ENCODE measurements at regions not wholly inside any gene's neighbourhood (a gene's known extent, or its start where the extent isn't known, plus 50 kb on each side); places are given as distances from the start of the nearest gene placed in this dataset.
"Not testable (repeated sequence)": the region's sequence is repeated elsewhere in the genome, so short reads cannot be mapped to it uniquely, and the experiment has no call there.

DNA sequence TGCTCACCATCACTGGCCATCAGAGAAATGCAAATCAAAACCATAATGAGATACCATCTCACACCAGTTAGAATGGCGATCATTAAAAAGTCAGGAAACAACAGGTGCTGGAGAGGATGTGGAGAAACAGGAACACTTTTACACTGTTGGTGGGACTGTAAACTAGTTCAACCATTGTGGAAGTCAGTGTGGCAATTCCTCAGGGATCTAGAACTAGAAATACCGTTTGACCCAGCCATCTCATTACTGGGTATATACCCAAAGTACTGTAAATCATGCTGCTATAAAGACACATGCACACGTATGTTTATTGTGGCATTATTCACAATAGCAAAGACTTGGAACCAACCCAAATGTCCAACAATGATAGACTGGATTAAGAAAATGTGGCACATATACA lies 80.5 kb upstream of the C3orf49 start:
- H3K9me3 ChIP-seq (ENCODE audit: low read length); H3K27ac Mint-ChIP-seq; H3K4me3 ChIP-seq (ENCODE audit: low read length); H3K9me3 Mint-ChIP-seq; H3K4me3 Mint-ChIP-seq; H3K36me3 Mint-ChIP-seq; H3K27me3 ChIP-seq (ENCODE audit: insufficient read depth, low read length, poor library complexity, severe bottlenecking); H3K27ac ChIP-seq (ENCODE audit: low read depth, low read length); H3K4me1 Mint-ChIP-seq; H3K27me3 Mint-ChIP-seq; CTCF ChIA-PET; DNase-seq; H3K36me3 ChIP-seq (ENCODE audit: insufficient read depth, low read length); POLR2A ChIA-PET; H3K4me1 ChIP-seq (ENCODE audit: insufficient read depth, low read length): not testable (repeated sequence)

DNA sequence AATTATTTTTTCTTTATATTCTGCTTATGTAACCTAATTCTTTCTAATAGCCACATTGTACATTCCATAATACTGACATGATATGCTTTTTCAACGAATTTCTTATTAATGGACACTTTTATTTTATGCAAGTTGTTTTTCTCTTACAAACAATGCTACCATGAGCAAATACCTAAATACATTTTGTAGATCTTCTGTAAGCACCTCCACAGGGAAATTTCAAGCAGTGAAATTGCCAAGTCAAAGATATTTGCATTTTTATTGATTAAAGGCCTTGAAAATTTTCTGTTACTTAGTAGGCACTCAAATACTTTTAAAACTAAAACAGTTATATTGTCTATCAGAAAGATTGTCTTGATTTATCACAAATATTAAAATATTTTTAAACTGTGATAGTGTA lies 79.6 kb upstream of the C3orf49 start:
- DNase-seq = no peak
- Mint-ChIP-seq H3K27ac (no peak overlapping the region), H3K4me1 (no peaks in the 10 kb centered on the region), H3K9me3 (no peaks in the 10 kb centered on the region), H3K4me3 (no peak overlapping the region), H3K36me3 (no peaks in the 10 kb centered on the region), H3K27me3 (no peaks in the 10 kb centered on the region)
- Histone ChIP-seq H3K4me1 (ENCODE audit: insufficient read depth, low read length) (no peaks in the 10 kb centered on the region), H3K36me3 (ENCODE audit: insufficient read depth, low read length) (no peaks in the 10 kb centered on the region), H3K27me3 (ENCODE audit: insufficient read depth, low read length, poor library complexity, severe bottlenecking) (no peaks in the 10 kb centered on the region), H3K4me3 (ENCODE audit: low read length) (no peak overlapping the region), H3K27ac (ENCODE audit: low read depth, low read length) (no peak overlapping the region), H3K9me3 (ENCODE audit: low read length) (no peaks in the 10 kb centered on the region)
- ChIA-PET CTCF (no interaction called here), POLR2A (no interaction called here)

GRCh38 chr3:63740116-63740515 lies 79.0 kb upstream of the C3orf49 start:
- no peaks in the 10 kb centered on the region for H3K4me1 ChIP-seq (ENCODE audit: insufficient read depth, low read length)
- no peaks in the 10 kb centered on the region for H3K36me3 ChIP-seq (ENCODE audit: insufficient read depth, low read length)
- Mint-ChIP-seq H3K4me1 (no peaks in the 10 kb centered on the region), H3K4me3 (no peak overlapping the region), H3K27ac (no peak overlapping the region), H3K9me3 (peaks cover 0 to under 1% (median 0%) of the 10 kb centered on the region in 5 donors), H3K27me3 (no peaks in the 10 kb centered on the region), H3K36me3 (no peaks in the 10 kb centered on the region)
- CTCF ChIA-PET = no interaction called here
- no peaks in the 10 kb centered on the region for H3K27me3 ChIP-seq (ENCODE audit: insufficient read depth, low read length, poor library complexity, severe bottlenecking)
- DNase-seq = no peak
- no peak overlapping the region for H3K4me3 ChIP-seq (ENCODE audit: low read length)
- POLR2A ChIA-PET = no interaction called here
- no peak overlapping the region for H3K27ac ChIP-seq (ENCODE audit: low read depth, low read length)
- H3K9me3 ChIP-seq (ENCODE audit: low read length) = no peaks in the 10 kb centered on the region

- H3K27me3 ChIP-seq (ENCODE audit: insufficient read depth, low read length, poor library complexity, severe bottlenecking); H3K4me1 Mint-ChIP-seq; H3K27ac Mint-ChIP-seq; H3K36me3 Mint-ChIP-seq; DNase-seq; H3K4me3 Mint-ChIP-seq; H3K36me3 ChIP-seq (ENCODE audit: insufficient read depth, low read length); H3K27me3 Mint-ChIP-seq; POLR2A ChIA-PET; H3K9me3 Mint-ChIP-seq; H3K4me1 ChIP-seq (ENCODE audit: insufficient read depth, low read length); H3K9me3 ChIP-seq (ENCODE audit: low read length); CTCF ChIA-PET; H3K27ac ChIP-seq (ENCODE audit: low read depth, low read length); H3K4me3 ChIP-seq (ENCODE audit: low read length): not testable (repeated sequence)
Measured at GRCh38 chr3:63744693-63745092, 74.4 kb upstream of the C3orf49 start.

DNA sequence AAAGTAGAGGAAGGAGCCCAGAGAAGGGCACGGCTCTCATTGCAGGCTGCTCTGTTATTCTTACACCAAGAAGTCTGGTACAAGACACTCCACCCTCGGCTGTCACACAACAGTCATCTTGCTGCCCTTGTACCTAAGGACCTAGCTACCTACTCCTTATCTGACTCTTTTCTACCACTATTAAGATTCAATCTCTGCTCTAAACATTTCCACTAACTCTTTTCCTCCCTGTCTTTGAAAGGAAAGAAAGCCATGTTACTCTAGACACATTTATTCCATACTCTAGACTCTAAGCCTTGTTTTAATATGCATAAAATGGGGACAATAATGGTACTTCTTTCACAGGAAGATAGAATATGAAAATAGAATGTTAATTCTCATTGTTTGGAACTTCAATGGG lies 73.3 kb upstream of the C3orf49 start:
- Mint-ChIP-seq H3K9me3 (peaks cover 0 to 6% (median 3%) of the 10 kb centered on the region in 5 donors), H3K27ac (no peak overlapping the region), H3K4me1 (no peaks in the 10 kb centered on the region), H3K36me3 (peaks cover 0 to 8% (median 0%) of the 10 kb centered on the region in 3 donors), H3K4me3 (no peak overlapping the region), H3K27me3 (no peaks in the 10 kb centered on the region)
- no peaks in the 10 kb centered on the region for H3K4me1 ChIP-seq (ENCODE audit: insufficient read depth, low read length)
- no peaks in the 10 kb centered on the region for H3K9me3 ChIP-seq (ENCODE audit: low read length)
- ChIA-PET CTCF (no interaction called here), POLR2A (no interaction called here)
- H3K36me3 ChIP-seq (ENCODE audit: insufficient read depth, low read length) = no peaks in the 10 kb centered on the region
- no peak for DNase-seq
- no peaks in the 10 kb centered on the region for H3K27me3 ChIP-seq (ENCODE audit: insufficient read depth, low read length, poor library complexity, severe bottlenecking)
- no peak overlapping the region for H3K27ac ChIP-seq (ENCODE audit: low read depth, low read length)
- no peak overlapping the region for H3K4me3 ChIP-seq (ENCODE audit: low read length)

- Mint-ChIP-seq H3K9me3 (peaks cover 0 to 6% (median 3%) of the 10 kb centered on the region in 5 donors), H3K4me1 (no peaks in the 10 kb centered on the region), H3K27me3 (no peaks in the 10 kb centered on the region), H3K27ac (no peak overlapping the region), H3K36me3 (peaks cover 0 to 8% (median 0%) of the 10 kb centered on the region in 3 donors), H3K4me3 (no peak overlapping the region)
- no peaks in the 10 kb centered on the region for H3K27me3 ChIP-seq (ENCODE audit: insufficient read depth, low read length, poor library complexity, severe bottlenecking)
- POLR2A ChIA-PET = no interaction called here
- no peak overlapping the region for H3K27ac ChIP-seq (ENCODE audit: low read depth, low read length)
- H3K9me3 ChIP-seq (ENCODE audit: low read length) = no peaks in the 10 kb centered on the region
- CTCF ChIA-PET = no interaction called here
- DNase-seq = no peak
- no peaks in the 10 kb centered on the region for H3K36me3 ChIP-seq (ENCODE audit: insufficient read depth, low read length)
- no peaks in the 10 kb centered on the region for H3K4me1 ChIP-seq (ENCODE audit: insufficient read depth, low read length)
- H3K4me3 ChIP-seq (ENCODE audit: low read length) = no peak overlapping the region
Measured at GRCh38 chr3:63746211-63746610, 72.9 kb upstream of the C3orf49 start.

- Mint-ChIP-seq H3K4me1 (no peaks in the 10 kb centered on the region), H3K9me3 (peaks cover 0 to 6% (median 0%) of the 10 kb centered on the region in 5 donors), H3K36me3 (peaks cover 0 to 8% (median 0%) of the 10 kb centered on the region in 3 donors), H3K4me3 (no peak overlapping the region), H3K27me3 (peaks cover 0 to 1% of the 10 kb centered on the region in 2 donors), H3K27ac (no peak overlapping the region)
- Histone ChIP-seq H3K27me3 (ENCODE audit: insufficient read depth, low read length, poor library complexity, severe bottlenecking) (no peaks in the 10 kb centered on the region), H3K4me1 (ENCODE audit: insufficient read depth, low read length) (no peaks in the 10 kb centered on the region), H3K4me3 (ENCODE audit: low read length) (no peak overlapping the region), H3K9me3 (ENCODE audit: low read length) (no peaks in the 10 kb centered on the region), H3K27ac (ENCODE audit: low read depth, low read length) (no peak overlapping the region), H3K36me3 (ENCODE audit: insufficient read depth, low read length) (no peaks in the 10 kb centered on the region)
- DNase-seq = no peak
- CTCF ChIA-PET = no interaction called here
- POLR2A ChIA-PET = no interaction called here
Measured at GRCh38 chr3:63751459-63751858, 67.6 kb upstream of the C3orf49 start.

GRCh38 chr3:63753567-63753966 lies 65.5 kb upstream of the C3orf49 start:
- no peak overlapping the region for H3K4me3 Mint-ChIP-seq
- H3K27me3 Mint-ChIP-seq = peaks cover 0 to 1% of the 10 kb centered on the region in 2 donors
- no peaks in the 10 kb centered on the region for H3K27me3 ChIP-seq (ENCODE audit: insufficient read depth, low read length, poor library complexity, severe bottlenecking)
- no peaks in the 10 kb centered on the region for H3K9me3 ChIP-seq (ENCODE audit: low read length)
- no peak overlapping the region for H3K4me3 ChIP-seq (ENCODE audit: low read length)
- no peak for DNase-seq
- no peaks in the 10 kb centered on the region for H3K36me3 ChIP-seq (ENCODE audit: insufficient read depth, low read length)
- CTCF ChIA-PET = no interaction called here
- H3K4me1 ChIP-seq (ENCODE audit: insufficient read depth, low read length) = no peaks in the 10 kb centered on the region
- no peak overlapping the region for H3K27ac ChIP-seq (ENCODE audit: low read depth, low read length)
- POLR2A ChIA-PET = no interaction called here
- peaks cover 0 to 1% (median 0%) of the 10 kb centered on the region in 5 donors for H3K9me3 Mint-ChIP-seq
- H3K4me1 Mint-ChIP-seq = no peaks in the 10 kb centered on the region
- no peaks in the 10 kb centered on the region for H3K36me3 Mint-ChIP-seq
- H3K27ac Mint-ChIP-seq = no peak overlapping the region

GRCh38 chr3:63753995-63754394 lies 65.1 kb upstream of the C3orf49 start:
- H3K27me3 ChIP-seq (ENCODE audit: insufficient read depth, low read length, poor library complexity, severe bottlenecking) = no peaks in the 10 kb centered on the region
- Mint-ChIP-seq H3K4me1 (no peaks in the 10 kb centered on the region), H3K27me3 (peaks cover 0 to 1% of the 10 kb centered on the region in 2 donors), H3K27ac (no peak overlapping the region), H3K36me3 (no peaks in the 10 kb centered on the region), H3K4me3 (no peak overlapping the region), H3K9me3 (no peaks in the 10 kb centered on the region)
- no peak overlapping the region for H3K27ac ChIP-seq (ENCODE audit: low read depth, low read length)
- ChIA-PET POLR2A (no interaction called here), CTCF (no interaction called here)
- no peaks in the 10 kb centered on the region for H3K36me3 ChIP-seq (ENCODE audit: insufficient read depth, low read length)
- H3K4me3 ChIP-seq (ENCODE audit: low read length) = no peak overlapping the region
- DNase-seq = no peak
- H3K9me3 ChIP-seq (ENCODE audit: low read length) = no peaks in the 10 kb centered on the region
- no peaks in the 10 kb centered on the region for H3K4me1 ChIP-seq (ENCODE audit: insufficient read depth, low read length)
